HUES48 (cell line): ENCODE measurements at regions not wholly inside any gene's neighbourhood (a gene's known extent, or its start where the extent isn't known, plus 50 kb on each side); places are given as distances from the start of the nearest gene placed in this dataset.
"Not testable (repeated sequence)": the region's sequence is repeated elsewhere in the genome, so short reads cannot be mapped to it uniquely, and the experiment has no call there.

Experiments used
- H3K27ac ChIP-seq: one replicate; pipeline ENCODE4 v1.7.0; 2013; ENCODE audit warnings: low read depth, low read length, inconsistent platforms
- H3K27me3 ChIP-seq: 2 replicates; pipeline ENCODE4 v1.6.1; 2013; ENCODE audit warnings: mild to moderate bottlenecking, low read length; ENCODE audit not compliant: control insufficient read depth, insufficient read depth
- H3K36me3 ChIP-seq: 2 replicates; pipeline ENCODE4 v1.6.1; 2013; ENCODE audit warnings: low read length; ENCODE audit not compliant: control insufficient read depth, insufficient read depth
- H3K4me1 ChIP-seq: 2 replicates; pipeline ENCODE4 v1.6.1; 2013; ENCODE audit warnings: mild to moderate bottlenecking, low read length; ENCODE audit not compliant: control insufficient read depth, insufficient read depth
- H3K4me3 ChIP-seq: 2 replicates; pipeline ENCODE4 v1.5.1; 2013; ENCODE audit warnings: mild to moderate bottlenecking, low read depth, low read length
- H3K9ac ChIP-seq: 2 replicates; pipeline ENCODE4 v1.6.1; 2013; ENCODE audit warnings: mild to moderate bottlenecking, low read depth, low read length, moderate library complexity
- H3K9me3 ChIP-seq: 2 replicates; pipeline ENCODE4 v1.6.1; 2013; ENCODE audit warnings: low read length; ENCODE audit not compliant: control insufficient read depth, insufficient read depth

DNA sequence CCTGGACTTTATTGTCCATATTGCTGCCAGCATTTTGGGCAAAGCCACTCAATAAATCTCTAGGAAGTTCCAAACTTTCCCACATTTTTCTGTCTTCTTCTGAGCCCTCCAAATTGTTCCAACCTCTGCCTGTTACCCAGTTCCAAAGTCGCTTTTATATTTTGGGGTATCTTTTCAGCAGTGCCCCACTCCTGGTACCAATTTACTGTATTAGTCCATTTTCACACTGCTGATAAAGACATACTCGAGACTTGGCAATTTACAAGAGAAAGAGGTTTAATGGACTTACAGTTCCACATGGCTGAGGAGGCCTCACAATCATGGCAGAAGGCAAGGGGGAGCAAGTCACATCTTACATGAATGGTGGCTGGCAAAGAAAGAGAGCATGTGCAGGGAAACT is 53.4 kb downstream of the AHSP start:
- H3K4me3 ChIP-seq, H3K27me3 ChIP-seq, H3K4me1 ChIP-seq, H3K9ac ChIP-seq, H3K27ac ChIP-seq, H3K36me3 ChIP-seq: not testable (repeated sequence)
- H3K9me3 ChIP-seq: peaks cover 65% of the 10 kb centered on the region

DNA sequence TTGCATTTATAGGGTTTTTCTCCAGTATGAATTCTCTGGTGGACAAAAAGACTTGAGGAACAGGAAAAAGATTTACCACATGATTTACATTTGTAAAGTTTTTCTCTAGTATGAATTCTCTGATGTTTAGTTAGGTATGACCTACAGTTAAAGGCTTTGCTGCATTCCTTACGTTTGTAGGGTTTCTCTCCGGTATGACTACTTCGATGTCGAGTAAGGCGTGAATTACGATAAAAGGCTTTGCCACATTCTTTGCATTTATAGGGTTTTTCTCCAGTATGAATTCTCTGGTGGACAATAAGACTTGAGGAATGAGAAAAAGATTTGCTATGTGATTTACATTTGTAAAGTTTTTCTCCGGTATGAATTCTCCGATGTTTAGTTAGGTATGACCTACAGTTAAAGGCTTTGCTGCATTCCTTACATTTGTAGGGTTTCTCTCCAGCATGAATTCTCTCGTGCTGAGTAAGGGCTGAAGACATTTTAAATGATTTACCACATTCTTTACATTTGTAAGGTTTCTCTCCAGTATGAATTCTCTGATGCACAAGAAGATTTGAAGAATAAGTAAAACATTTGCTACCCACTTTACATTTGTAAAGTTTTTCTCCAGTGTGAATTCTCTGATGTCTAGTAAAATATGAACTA is 74.2 kb downstream of the AHSP start:
- not testable (repeated sequence) for H3K36me3 ChIP-seq, H3K27ac ChIP-seq, H3K4me1 ChIP-seq, H3K27me3 ChIP-seq, H3K9ac ChIP-seq, H3K4me3 ChIP-seq
- H3K9me3 ChIP-seq: peaks cover 83% of the 10 kb centered on the region

DNA sequence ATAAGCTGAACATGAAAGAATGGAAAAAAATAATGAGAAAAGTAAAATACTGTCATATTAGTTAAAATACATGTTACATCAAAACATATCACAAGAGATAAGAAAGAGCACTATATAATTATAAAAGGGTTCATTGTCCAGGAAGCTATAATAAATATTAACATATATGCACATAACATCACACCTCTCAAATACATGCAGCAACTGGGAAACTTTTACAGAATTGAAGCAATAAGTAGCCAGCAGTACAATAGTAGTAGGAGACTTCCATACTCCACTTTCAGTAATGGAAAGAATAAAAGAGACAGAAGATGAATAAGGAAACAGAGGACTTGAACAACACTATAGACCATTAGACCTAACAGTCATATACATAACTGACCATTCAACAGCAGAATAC is 90.4 kb downstream of the AHSP start:
- no peaks in the 10 kb centered on the region for H3K36me3 ChIP-seq
- H3K27ac ChIP-seq: no peak overlapping the region
- H3K9me3 ChIP-seq: peaks cover 67% of the 10 kb centered on the region
- no peaks in the 10 kb centered on the region for H3K27me3 ChIP-seq
- no peak overlapping the region for H3K9ac ChIP-seq
- no peaks in the 10 kb centered on the region for H3K4me1 ChIP-seq
- H3K4me3 ChIP-seq: no peak overlapping the region

DNA sequence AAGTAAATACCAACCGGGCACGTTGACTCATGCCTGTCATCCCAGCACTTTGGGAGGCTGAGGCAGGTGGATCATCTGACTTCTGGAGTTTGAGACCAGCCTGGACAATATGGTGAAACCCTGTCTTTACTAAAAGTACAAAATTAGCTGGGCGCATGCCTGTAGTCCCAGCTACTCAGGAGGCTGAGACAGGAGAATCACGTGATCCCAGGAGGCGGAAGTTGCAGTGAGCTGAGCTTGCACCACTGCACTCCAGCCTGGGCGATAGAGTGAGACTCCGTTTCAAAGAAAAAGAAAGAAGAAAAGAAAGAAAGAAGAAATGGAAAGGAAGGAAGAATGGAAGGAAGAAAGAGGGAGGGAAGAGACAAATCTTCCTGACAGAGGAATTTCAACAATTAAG is 108.7 kb downstream of the AHSP start:
- H3K27ac ChIP-seq: no peak overlapping the region
- H3K36me3 ChIP-seq: no peaks in the 10 kb centered on the region
- no peaks in the 10 kb centered on the region for H3K4me1 ChIP-seq
- peaks cover 51% of the 10 kb centered on the region for H3K9me3 ChIP-seq
- no peaks in the 10 kb centered on the region for H3K27me3 ChIP-seq
- H3K4me3 ChIP-seq: no peak overlapping the region
- H3K9ac ChIP-seq: no peak overlapping the region

DNA sequence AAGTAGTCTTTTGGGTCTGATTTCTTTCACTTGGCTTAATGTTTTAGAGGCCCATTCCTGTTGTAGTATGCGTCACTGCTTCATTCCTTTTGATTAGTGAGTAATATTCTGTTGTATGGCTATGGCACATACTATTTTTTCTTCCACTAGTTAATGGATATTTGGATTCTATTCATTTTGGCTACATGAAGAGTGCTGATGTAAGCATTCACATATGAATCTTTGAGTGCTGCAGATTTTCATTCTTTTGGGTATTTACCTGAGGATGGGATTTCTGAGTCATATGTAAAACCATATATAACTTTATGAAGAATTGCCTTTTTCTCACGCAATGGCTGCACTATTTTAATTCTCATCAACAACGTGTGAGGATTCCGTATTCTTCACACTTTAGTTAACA is 113.6 kb downstream of the AHSP start:
- H3K36me3 ChIP-seq: no peaks in the 10 kb centered on the region
- no peak overlapping the region for H3K27ac ChIP-seq
- H3K9ac ChIP-seq: no peak overlapping the region
- no peaks in the 10 kb centered on the region for H3K27me3 ChIP-seq
- no peaks in the 10 kb centered on the region for H3K4me1 ChIP-seq
- H3K4me3 ChIP-seq: no peak overlapping the region
- H3K9me3 ChIP-seq: peaks cover 88% of the 10 kb centered on the region

DNA sequence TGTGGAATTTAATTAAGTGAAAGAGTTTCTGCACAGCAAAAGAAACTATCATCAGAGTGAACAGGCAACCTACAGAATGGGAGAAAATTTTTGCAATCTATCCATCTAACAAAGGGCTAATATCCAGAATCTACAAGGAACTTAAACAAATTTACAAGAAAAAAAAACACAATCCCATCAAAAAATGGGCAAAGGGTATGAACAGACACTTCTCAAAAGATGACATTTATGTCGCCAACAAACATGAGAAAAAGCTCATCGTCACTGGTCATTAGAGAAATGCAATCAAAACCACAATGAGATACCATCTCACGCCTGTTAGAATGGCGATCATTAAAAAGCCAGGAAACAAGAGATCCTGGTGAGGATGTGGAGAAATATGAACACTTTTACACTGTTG is 128.0 kb downstream of the AHSP start:
- H3K4me1 ChIP-seq, H3K9ac ChIP-seq, H3K27ac ChIP-seq, H3K4me3 ChIP-seq, H3K27me3 ChIP-seq, H3K36me3 ChIP-seq: not testable (repeated sequence)
- peaks cover 74% of the 10 kb centered on the region for H3K9me3 ChIP-seq

DNA sequence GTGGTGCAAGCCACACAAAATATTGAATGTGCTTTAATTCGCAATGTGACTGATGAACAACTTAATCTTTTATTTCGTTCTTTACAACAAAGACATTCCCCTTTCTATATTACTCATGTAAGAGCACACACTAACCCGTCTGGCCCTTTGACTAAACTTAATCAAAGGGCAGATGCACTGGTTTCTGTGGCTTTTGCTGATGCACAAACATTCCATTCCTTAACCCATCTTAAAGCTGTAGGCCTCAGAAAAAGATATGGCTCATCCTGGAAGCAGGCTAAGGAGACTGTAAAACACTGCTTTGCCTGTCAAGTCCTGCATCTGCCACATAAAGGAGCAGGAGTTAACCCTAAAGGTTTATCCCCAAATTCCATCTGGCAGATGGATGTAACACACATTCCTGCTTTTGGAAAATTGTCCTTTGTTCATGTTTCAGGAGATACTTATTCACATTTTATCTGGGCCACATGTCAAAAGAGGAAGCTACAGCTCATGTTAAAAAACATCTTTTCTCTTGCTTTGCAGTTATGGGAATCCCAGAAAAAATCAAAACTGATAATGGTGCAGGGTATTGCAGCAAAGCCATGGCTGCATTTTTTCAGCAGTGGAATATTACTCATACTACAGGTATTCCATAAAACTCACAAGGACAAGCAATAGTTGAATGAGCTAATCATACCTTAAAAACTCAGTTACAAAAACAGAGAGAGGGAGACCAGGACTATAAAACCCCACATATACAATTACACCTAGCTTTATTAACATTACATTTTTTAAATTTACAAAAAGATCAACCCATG is 137.2 kb downstream of the AHSP start:
- Histone ChIP-seq H3K27ac (no peak overlapping the region), H3K9me3 (peaks cover 72% of the 10 kb centered on the region), H3K9ac (no peak overlapping the region), H3K4me3 (no peak overlapping the region), H3K4me1 (no peaks in the 10 kb centered on the region), H3K36me3 (no peaks in the 10 kb centered on the region), H3K27me3 (no peaks in the 10 kb centered on the region)

DNA sequence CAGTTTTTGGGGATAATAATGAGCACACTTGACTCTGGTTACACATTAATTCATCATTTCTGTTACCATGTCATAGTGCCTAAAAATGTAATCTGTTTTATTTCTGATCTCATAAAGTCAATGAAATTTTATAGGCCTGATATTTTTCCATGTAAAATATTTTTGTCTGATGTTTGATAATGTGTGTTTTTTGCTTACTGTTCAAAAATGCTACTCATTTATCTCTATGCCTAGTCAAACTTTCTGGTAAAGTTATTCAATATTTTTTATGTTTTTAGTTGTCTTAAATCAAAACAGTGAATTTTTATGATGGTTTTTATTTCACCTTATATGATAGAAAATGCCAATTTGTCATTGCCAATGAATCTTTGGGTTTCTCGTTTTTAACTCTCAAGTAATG is 147.0 kb downstream of the AHSP start:
- Histone ChIP-seq H3K27me3 (no peaks in the 10 kb centered on the region), H3K9me3 (peaks cover 85% of the 10 kb centered on the region), H3K36me3 (no peaks in the 10 kb centered on the region), H3K9ac (no peak overlapping the region), H3K4me1 (no peaks in the 10 kb centered on the region), H3K27ac (no peak overlapping the region), H3K4me3 (no peak overlapping the region)

DNA sequence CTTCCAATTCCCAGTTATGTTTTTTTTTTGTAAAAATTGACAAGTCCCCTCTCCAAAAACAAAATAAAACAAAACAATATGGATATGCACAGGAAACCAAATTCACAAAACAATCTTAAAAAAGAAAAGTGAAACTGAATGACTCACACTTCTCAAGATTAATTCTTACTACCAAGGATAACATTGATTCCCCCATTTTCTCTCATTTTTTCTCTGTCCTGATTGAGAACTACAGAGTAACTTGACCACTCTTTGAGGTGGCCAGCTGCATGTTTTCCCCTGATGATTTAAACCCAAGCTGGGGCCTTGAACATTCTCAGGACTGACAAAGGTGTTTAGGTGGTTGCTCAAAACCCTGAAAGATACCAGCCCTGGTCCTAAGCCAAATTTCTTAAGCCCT is 149.0 kb downstream of the AHSP start:
- Histone ChIP-seq H3K9me3 (peaks cover 90% of the 10 kb centered on the region), H3K27ac (no peak overlapping the region), H3K36me3 (no peaks in the 10 kb centered on the region), H3K4me1 (no peaks in the 10 kb centered on the region), H3K27me3 (no peaks in the 10 kb centered on the region), H3K4me3 (no peak overlapping the region), H3K9ac (no peak overlapping the region)

DNA sequence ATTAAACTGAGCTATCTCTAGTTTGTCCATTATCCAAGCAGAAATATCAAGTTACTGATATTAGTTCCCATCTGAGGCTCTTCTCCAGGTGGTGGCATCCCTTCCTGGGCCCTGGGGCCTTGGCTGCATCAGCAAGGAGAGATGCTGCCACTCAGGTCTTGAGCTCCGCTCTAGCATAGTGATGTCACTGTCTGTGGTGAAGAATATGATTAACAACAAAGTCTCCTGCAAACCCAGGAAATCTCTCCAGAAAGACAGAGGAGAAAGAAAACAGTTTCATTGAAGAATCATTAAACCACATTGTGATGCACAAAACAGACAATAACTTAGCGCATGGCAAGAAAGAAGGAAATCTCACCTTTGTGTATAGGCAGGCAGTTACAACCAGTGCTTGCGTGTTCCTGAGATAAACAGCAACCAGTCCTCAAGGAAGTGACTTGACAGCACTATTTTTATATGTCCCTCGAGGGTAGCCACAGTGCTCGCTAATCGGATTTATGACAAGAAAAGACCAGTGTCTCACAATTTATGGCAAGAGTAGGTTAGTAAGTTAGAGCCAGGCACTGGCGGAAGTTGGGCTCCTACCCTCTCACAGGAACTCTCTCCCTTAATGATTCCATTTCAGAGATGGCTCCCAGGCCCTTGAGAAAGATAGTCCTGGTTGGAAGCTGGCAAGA is 151.1 kb downstream of the AHSP start:
- peaks cover 85% of the 10 kb centered on the region for H3K9me3 ChIP-seq
- H3K27ac ChIP-seq: no peak overlapping the region

DNA sequence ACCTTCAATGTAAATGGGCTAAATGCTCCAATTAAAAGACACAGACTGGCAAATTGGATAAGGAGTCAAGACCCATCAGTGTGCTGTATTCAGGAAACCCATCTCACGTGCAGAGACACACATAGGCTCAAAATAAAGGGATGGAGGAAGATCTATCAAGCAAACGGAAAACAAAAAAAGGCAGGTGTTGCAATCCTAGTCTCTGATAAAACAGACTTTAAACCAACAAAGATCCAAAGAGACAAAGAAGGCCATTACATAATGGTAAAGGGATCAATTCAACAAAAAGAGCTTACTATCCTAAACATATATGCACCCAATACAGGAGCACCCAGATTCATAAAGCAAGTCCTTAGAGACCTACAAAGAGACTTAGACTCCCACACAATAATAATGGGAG is 161.6 kb downstream of the AHSP start:
- H3K27ac ChIP-seq, H3K9ac ChIP-seq: not testable (repeated sequence)
- H3K9me3 ChIP-seq: peaks cover 16% of the 10 kb centered on the region

More for the DNA sequence above, 151.1 kb downstream of the AHSP start:
- H3K36me3 ChIP-seq: no peaks in the 10 kb centered on the region
- no peak overlapping the region for H3K9ac ChIP-seq
- H3K4me3 ChIP-seq: no peak overlapping the region
- no peaks in the 10 kb centered on the region for H3K4me1 ChIP-seq
- H3K27me3 ChIP-seq: no peaks in the 10 kb centered on the region

More for the DNA sequence above, 161.6 kb downstream of the AHSP start:
- not testable (repeated sequence) for H3K36me3 ChIP-seq, H3K4me1 ChIP-seq, H3K4me3 ChIP-seq, H3K27me3 ChIP-seq
